H1 (cell line): ENCODE measurements at regions not wholly inside any gene's neighbourhood (a gene's known extent, or its start where the extent isn't known, plus 50 kb on each side); places are given as distances from the start of the nearest gene placed in this dataset.

ENCODE experiments used
- ATF3 ChIP-seq: IDR thresholded peaks from 2 replicates; pipeline ENCODE4 v1.6.1; 2011; ENCODE audit warnings: low read depth, mild to moderate bottlenecking, low read length; ENCODE audit not compliant: insufficient read depth
- CTCF ChIP-seq, 3 experiments: IDR thresholded peaks; 1 replicate in 2 of 3; 2 replicates in 1 of 3; pipeline versions ENCODE4 v1.5.1 to v1.6.1; 2011; ENCODE audit warnings: low read length in 3 of 3, mild to moderate bottlenecking in 3 of 3, inconsistent platforms in 2 of 3, low read depth in 1 of 3, moderate library complexity in 1 of 3; ENCODE audit not compliant: insufficient read depth in 1 of 3; ENCODE audit errors: control extremely low read depth in 1 of 3
- SIRT6 ChIP-seq: IDR thresholded peaks from one replicate; pipeline ENCODE4 v1.7.1; 2012; ENCODE audit warnings: low read length, inconsistent platforms
- TAF1 ChIP-seq: IDR thresholded peaks from 2 replicates; pipeline ENCODE4 v1.6.1; 2011; ENCODE audit warnings: mild to moderate bottlenecking, low read depth, low read length

- TF ChIP-seq ATF3, result no peak
- no peak for TF ChIP-seq TAF1
- TF ChIP-seq CTCF (IDR thresholded peaks at IDR 0.05; ENCODE audit: control extremely low read depth in 1 of 3, insufficient read depth in 1 of 3, low read depth in 1 of 3, low read length in 3 of 3), result no peak
- no peak for TF ChIP-seq SIRT6
- TF ChIP-seq, all 59 proteins: peak for 0
Measured at GRCh38 chr1:235038701-235039100, 89.9 kb downstream of the TOMM20 start (continued).
